Liver (tissue), 8 donors: ENCODE measurements at regions not wholly inside any gene's neighbourhood (a gene's known extent, or its start where the extent isn't known, plus 50 kb on each side); places are given as distances from the start of the nearest gene placed in this dataset.

Experiments used
- DNase-seq: peaks from one replicate; pipeline ENCODE4 v3.0.0-alpha.2; 2017; ENCODE audit warnings: low spot score
- H3K27ac ChIP-seq, 2 donors: one replicate each; pipeline ENCODE4 v1.7.0; 2013; ENCODE audit warnings: inconsistent platforms in 2 of 2, low read length in 2 of 2, control low read depth in 1 of 2, low read depth in 1 of 2, mild to moderate bottlenecking in 1 of 2
- H3K27me3 ChIP-seq, 4 donors: one replicate each; pipeline versions ENCODE4 v1.6.1 to v1.7.0; 2013; ENCODE audit warnings: low read length in 3 of 4, inconsistent platforms in 1 of 4, mild to moderate bottlenecking in 1 of 4, moderate library complexity in 1 of 4; ENCODE audit not compliant: control insufficient read depth in 4 of 4, insufficient read depth in 4 of 4
- H3K36me3 ChIP-seq, 4 donors: one replicate each; pipeline versions ENCODE4 v1.6.1 to v1.7.0; 2013; ENCODE audit warnings: low read length in 3 of 4, mild to moderate bottlenecking in 3 of 4, low read depth in 1 of 4, moderate library complexity in 1 of 4; ENCODE audit not compliant: control insufficient read depth in 4 of 4, insufficient read depth in 3 of 4
- H3K4me1 ChIP-seq, 4 donors: one replicate each; pipeline versions ENCODE4 v1.6.1 to v1.7.0; 2013; ENCODE audit warnings: low read length in 3 of 4, mild to moderate bottlenecking in 3 of 4, moderate library complexity in 1 of 4; ENCODE audit not compliant: control insufficient read depth in 4 of 4, insufficient read depth in 4 of 4
- H3K4me3 ChIP-seq, 3 donors: one replicate each; pipeline versions ENCODE4 v1.6.1 to v1.7.0; 2013; ENCODE audit warnings: low read length in 3 of 3, control low read depth in 1 of 3, low read depth in 1 of 3, mild to moderate bottlenecking in 1 of 3
- H3K9ac ChIP-seq, 2 donors: one replicate each; pipeline ENCODE4 v1.7.0; 2013; ENCODE audit warnings: low read length in 2 of 2, mild to moderate bottlenecking in 2 of 2, moderate library complexity in 2 of 2, control low read depth in 1 of 2, low read depth in 1 of 2
- H3K9me3 ChIP-seq, 4 donors: one replicate each; pipeline versions ENCODE4 v1.6.1 to v1.7.0; 2013; ENCODE audit warnings: low read length in 3 of 4; ENCODE audit not compliant: control insufficient read depth in 4 of 4
- FOXA1 ChIP-seq: IDR thresholded peaks from 2 replicates; pipeline ENCODE4 v1.6.1; 2016; ENCODE audit warnings: antibody characterized with exemption
- FOXA2 ChIP-seq: IDR thresholded peaks from 2 replicates; pipeline ENCODE4 v1.6.1; 2016; ENCODE audit warnings: antibody characterized with exemption
- GABPA ChIP-seq, 2 donors: IDR thresholded peaks in 1 of 2; conservative IDR thresholded peaks in 1 of 2; 2 replicates each; pipeline ENCODE4 v1.6.1; 2016; ENCODE audit warnings: antibody characterized with exemption in 2 of 2, mild to moderate bottlenecking in 1 of 2, moderate library complexity in 1 of 2
- HNF4A ChIP-seq, 2 donors: conservative IDR thresholded peaks; 2 replicates each; pipeline ENCODE4 v1.6.1; 2016; ENCODE audit warnings: antibody characterized with exemption in 2 of 2, mild to moderate bottlenecking in 2 of 2
- HNF4G ChIP-seq: IDR thresholded peaks from 2 replicates; pipeline ENCODE4 v1.6.1; 2016; ENCODE audit warnings: antibody characterized with exemption
- JUND ChIP-seq, 2 donors: IDR thresholded peaks; 2 replicates each; pipeline ENCODE4 v1.6.1; 2016; ENCODE audit warnings: antibody characterized with exemption in 2 of 2
- NR2F2 ChIP-seq: IDR thresholded peaks from 2 replicates; pipeline ENCODE4 v1.6.1; 2016; ENCODE audit warnings: antibody characterized with exemption
- RAD21 ChIP-seq, 2 donors: IDR thresholded peaks; 2 replicates each; pipeline ENCODE4 v1.6.1; 2016; ENCODE audit warnings: antibody characterized with exemption in 2 of 2, mild to moderate bottlenecking in 2 of 2
- RXRA ChIP-seq, 2 donors: IDR thresholded peaks; 2 replicates each; pipeline ENCODE4 v1.6.1; 2017 to 2018; ENCODE audit warnings: antibody characterized with exemption in 2 of 2, mild to moderate bottlenecking in 1 of 2
- SP1 ChIP-seq: IDR thresholded peaks from 2 replicates; pipeline ENCODE4 v1.6.1; 2018; ENCODE audit warnings: antibody characterized with exemption, mild to moderate bottlenecking
- TAF1 ChIP-seq: conservative IDR thresholded peaks from 2 replicates; pipeline ENCODE4 v1.6.1; 2016; ENCODE audit warnings: antibody characterized with exemption, mild to moderate bottlenecking
- YY1 ChIP-seq: IDR thresholded peaks from 2 replicates; pipeline ENCODE4 v1.6.1; 2016; ENCODE audit warnings: antibody characterized with exemption, mild to moderate bottlenecking
- WGBS: extraction: QIAGEN DNeasy Blood & Tissue Kit; methylation state at CpG from one replicate; pipeline ENCODE4 v1.1.7; 2013; 5-methylcytosine and 5-hydroxymethylcytosine counted together
- TF ChIP-seq, protein P1 (sequence below): fragments of 150-350 bp; IDR thresholded peaks from 2 replicates; pipeline ENCODE4 v1.5.1; 2017; ENCODE audit warnings: improper control_type of control experiment, low read depth, low read length; ENCODE audit not compliant: missing input control
- TF ChIP-seq, protein P2 (sequence below): IDR thresholded peaks from 2 replicates; pipeline ENCODE4 v1.6.1; 2016; ENCODE audit warnings: antibody characterized with exemption
- TF ChIP-seq, protein P3 (sequence below): IDR thresholded peaks from 2 replicates; pipeline ENCODE4 v1.6.1; 2016; ENCODE audit warnings: antibody characterized with exemption, mild to moderate bottlenecking
- TF ChIP-seq, protein P4 (sequence below): IDR thresholded peaks from 2 replicates; pipeline ENCODE4 v1.6.1; 2016; ENCODE audit warnings: antibody characterized with exemption
- TF ChIP-seq, protein P5 (sequence below): IDR thresholded peaks from 2 replicates; pipeline ENCODE4 v1.6.1; 2016; ENCODE audit warnings: antibody characterized with exemption
- donor health status: healthy.
- donor health status: healthy.
- donor health status: healthy.
- donor health status: healthy.
- donor health status: healthy.

DNA sequence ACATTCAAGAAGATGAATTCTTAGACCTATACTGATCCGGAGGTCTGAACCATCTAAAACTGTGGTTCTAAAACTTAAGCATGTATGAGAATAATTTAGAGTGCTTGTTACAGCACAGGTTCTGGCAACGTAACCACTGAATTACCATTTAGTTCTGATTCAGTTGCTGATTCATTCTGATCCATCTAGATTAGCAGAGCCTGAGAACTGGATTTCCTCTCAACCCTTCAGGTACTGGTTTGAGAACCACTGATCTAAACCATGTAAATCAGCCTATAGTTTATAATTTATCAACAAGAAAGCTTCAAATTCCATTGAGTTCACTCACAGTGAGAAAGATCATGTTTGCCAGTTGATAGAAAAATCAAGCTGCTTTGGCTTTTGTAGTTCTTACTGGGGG is 1001.1 kb upstream of the EPHA6 start:
- no peak overlapping the region for H3K4me3 ChIP-seq
- no peak overlapping the region for H3K27ac ChIP-seq
- DNase-seq: no peak
- WGBS: 79% methylated on average over 2 of the region's 2 CpGs
- H3K9me3 ChIP-seq: no peaks in the 10 kb centered on the region
- H3K4me1 ChIP-seq: no peaks in the 10 kb centered on the region
- no peak overlapping the region for H3K9ac ChIP-seq
- TF ChIP-seq NR2F2: no peak
- no peak for TF ChIP-seq RAD21 (IDR thresholded peaks at IDR 0.05)
- TF ChIP-seq FOXA2: no peak
- no peak for TF ChIP-seq YY1
- TF ChIP-seq, protein P1, sequence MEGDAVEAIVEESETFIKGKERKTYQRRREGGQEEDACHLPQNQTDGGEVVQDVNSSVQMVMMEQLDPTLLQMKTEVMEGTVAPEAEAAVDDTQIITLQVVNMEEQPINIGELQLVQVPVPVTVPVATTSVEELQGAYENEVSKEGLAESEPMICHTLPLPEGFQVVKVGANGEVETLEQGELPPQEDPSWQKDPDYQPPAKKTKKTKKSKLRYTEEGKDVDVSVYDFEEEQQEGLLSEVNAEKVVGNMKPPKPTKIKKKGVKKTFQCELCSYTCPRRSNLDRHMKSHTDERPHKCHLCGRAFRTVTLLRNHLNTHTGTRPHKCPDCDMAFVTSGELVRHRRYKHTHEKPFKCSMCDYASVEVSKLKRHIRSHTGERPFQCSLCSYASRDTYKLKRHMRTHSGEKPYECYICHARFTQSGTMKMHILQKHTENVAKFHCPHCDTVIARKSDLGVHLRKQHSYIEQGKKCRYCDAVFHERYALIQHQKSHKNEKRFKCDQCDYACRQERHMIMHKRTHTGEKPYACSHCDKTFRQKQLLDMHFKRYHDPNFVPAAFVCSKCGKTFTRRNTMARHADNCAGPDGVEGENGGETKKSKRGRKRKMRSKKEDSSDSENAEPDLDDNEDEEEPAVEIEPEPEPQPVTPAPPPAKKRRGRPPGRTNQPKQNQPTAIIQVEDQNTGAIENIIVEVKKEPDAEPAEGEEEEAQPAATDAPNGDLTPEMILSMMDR: no peak
- TF ChIP-seq RXRA (IDR thresholded peaks at IDR 0.05): no peak
- no peak for TF ChIP-seq JUND (IDR thresholded peaks at IDR 0.05)
- no peak for TF ChIP-seq FOXA1
- no peak for TF ChIP-seq HNF4A (conservative IDR thresholded peaks at IDR 0.05)
- TF ChIP-seq GABPA (IDR thresholded peaks at IDR 0.05 in 1 of 2, conservative IDR thresholded peaks at IDR 0.05 in 1 of 2): no peak
- TF ChIP-seq, protein P2, sequence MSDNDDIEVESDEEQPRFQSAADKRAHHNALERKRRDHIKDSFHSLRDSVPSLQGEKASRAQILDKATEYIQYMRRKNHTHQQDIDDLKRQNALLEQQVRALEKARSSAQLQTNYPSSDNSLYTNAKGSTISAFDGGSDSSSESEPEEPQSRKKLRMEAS: no peak
- TF ChIP-seq, protein P3, sequence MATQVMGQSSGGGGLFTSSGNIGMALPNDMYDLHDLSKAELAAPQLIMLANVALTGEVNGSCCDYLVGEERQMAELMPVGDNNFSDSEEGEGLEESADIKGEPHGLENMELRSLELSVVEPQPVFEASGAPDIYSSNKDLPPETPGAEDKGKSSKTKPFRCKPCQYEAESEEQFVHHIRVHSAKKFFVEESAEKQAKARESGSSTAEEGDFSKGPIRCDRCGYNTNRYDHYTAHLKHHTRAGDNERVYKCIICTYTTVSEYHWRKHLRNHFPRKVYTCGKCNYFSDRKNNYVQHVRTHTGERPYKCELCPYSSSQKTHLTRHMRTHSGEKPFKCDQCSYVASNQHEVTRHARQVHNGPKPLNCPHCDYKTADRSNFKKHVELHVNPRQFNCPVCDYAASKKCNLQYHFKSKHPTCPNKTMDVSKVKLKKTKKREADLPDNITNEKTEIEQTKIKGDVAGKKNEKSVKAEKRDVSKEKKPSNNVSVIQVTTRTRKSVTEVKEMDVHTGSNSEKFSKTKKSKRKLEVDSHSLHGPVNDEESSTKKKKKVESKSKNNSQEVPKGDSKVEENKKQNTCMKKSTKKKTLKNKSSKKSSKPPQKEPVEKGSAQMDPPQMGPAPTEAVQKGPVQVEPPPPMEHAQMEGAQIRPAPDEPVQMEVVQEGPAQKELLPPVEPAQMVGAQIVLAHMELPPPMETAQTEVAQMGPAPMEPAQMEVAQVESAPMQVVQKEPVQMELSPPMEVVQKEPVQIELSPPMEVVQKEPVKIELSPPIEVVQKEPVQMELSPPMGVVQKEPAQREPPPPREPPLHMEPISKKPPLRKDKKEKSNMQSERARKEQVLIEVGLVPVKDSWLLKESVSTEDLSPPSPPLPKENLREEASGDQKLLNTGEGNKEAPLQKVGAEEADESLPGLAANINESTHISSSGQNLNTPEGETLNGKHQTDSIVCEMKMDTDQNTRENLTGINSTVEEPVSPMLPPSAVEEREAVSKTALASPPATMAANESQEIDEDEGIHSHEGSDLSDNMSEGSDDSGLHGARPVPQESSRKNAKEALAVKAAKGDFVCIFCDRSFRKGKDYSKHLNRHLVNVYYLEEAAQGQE: no peak
- TF ChIP-seq, protein P4, sequence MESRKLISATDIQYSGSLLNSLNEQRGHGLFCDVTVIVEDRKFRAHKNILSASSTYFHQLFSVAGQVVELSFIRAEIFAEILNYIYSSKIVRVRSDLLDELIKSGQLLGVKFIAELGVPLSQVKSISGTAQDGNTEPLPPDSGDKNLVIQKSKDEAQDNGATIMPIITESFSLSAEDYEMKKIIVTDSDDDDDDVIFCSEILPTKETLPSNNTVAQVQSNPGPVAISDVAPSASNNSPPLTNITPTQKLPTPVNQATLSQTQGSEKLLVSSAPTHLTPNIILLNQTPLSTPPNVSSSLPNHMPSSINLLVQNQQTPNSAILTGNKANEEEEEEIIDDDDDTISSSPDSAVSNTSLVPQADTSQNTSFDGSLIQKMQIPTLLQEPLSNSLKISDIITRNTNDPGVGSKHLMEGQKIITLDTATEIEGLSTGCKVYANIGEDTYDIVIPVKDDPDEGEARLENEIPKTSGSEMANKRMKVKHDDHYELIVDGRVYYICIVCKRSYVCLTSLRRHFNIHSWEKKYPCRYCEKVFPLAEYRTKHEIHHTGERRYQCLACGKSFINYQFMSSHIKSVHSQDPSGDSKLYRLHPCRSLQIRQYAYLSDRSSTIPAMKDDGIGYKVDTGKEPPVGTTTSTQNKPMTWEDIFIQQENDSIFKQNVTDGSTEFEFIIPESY: no peak
- TF ChIP-seq TAF1: no peak
- TF ChIP-seq HNF4G: no peak
- no peak for TF ChIP-seq SP1
- H3K36me3 ChIP-seq: no peaks in the 10 kb centered on the region
- H3K27me3 ChIP-seq: no peaks in the 10 kb centered on the region

DNA sequence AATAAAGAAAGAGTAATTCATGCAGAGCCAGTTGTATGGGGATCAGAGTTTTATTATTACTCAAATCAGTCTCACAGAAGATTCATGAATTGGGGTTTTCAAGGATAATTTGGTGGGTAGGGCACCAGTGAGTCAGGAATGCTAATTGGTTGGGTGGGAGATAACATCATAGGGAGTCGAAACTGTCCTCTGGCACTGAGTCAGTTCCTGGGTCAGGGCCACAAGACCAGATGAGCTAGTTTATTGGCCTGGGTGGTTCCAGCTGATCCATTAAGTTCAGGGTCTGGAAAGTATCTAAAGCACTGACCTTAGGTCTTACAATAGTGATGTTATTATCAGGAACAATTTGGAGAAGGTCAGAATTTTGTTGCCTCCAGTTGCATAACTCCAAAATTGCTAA is 998.6 kb upstream of the EPHA6 start:
- no peak overlapping the region for H3K4me3 ChIP-seq
- H3K9ac ChIP-seq: no peak overlapping the region
- H3K36me3 ChIP-seq: no peaks in the 10 kb centered on the region
- H3K4me1 ChIP-seq: no peaks in the 10 kb centered on the region
- TF ChIP-seq FOXA2 (no peak), NR2F2 (no peak), HNF4A (conservative IDR thresholded peaks at IDR 0.05) (no peak), GABPA (IDR thresholded peaks at IDR 0.05 in 1 of 2, conservative IDR thresholded peaks at IDR 0.05 in 1 of 2) (no peak), SP1 (no peak), FOXA1 (no peak), RAD21 (IDR thresholded peaks at IDR 0.05) (no peak), YY1 (no peak), TAF1 (no peak), RXRA (IDR thresholded peaks at IDR 0.05) (no peak)
- TF ChIP-seq, protein P5, sequence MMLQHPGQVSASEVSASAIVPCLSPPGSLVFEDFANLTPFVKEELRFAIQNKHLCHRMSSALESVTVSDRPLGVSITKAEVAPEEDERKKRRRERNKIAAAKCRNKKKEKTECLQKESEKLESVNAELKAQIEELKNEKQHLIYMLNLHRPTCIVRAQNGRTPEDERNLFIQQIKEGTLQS: no peak
- TF ChIP-seq, protein P1: no peak
- TF ChIP-seq, protein P3: no peak
- no peaks in the 10 kb centered on the region for H3K9me3 ChIP-seq
- no peak for DNase-seq
- H3K27me3 ChIP-seq: no peaks in the 10 kb centered on the region
- WGBS: 44% methylated on average over 1 of the region's 1 CpG
- H3K27ac ChIP-seq: no peak overlapping the region
